GM19395 (cell line): ENCODE measurements at regions not wholly inside any gene's neighbourhood (a gene's known extent, or its start where the extent isn't known, plus 50 kb on each side); places are given as distances from the start of the nearest gene placed in this dataset.

Experiments used
- ATAC-seq: cut with Tn5 transposase; IDR thresholded peaks from one replicate; pipeline ENCODE4 v1.9.1; 2021; ENCODE audit warnings: mild to moderate bottlenecking, moderate library complexity; ENCODE audit not compliant: unreplicated experiment

GRCh38 chr13:39279077-39279476, 240.8 kb downstream of the NHLRC3 start:
- ATAC-seq: no peak

DNA sequence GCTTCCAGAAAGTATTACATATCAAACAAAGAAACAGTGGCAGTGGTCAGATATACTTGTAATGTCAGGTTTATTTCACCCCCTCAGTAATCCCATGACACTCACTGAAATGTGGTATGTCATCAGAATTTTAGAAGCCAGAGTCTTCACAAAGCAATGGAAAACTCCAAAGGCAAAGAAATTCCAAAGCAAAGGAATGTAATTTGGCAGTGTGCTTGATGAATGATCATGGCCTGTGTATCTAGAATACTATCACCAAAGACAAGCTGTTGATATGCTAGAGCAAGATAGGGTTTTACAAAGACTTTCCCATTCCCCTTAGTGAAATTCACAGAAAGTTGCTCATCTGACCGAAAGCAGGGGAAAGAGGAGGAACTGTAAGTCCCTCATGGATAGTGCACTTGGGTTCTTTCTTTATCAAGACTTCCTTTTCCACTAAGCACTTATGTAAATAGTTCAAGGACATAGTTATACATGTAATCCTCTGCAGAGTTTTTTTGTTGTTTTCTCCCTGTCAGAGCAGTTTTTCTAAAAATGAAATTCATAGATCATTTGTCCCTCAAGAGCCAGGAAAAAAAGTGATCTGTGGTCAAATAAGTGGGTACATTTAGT, 243.4 kb downstream of the NHLRC3 start:
- no peak for ATAC-seq

DNA sequence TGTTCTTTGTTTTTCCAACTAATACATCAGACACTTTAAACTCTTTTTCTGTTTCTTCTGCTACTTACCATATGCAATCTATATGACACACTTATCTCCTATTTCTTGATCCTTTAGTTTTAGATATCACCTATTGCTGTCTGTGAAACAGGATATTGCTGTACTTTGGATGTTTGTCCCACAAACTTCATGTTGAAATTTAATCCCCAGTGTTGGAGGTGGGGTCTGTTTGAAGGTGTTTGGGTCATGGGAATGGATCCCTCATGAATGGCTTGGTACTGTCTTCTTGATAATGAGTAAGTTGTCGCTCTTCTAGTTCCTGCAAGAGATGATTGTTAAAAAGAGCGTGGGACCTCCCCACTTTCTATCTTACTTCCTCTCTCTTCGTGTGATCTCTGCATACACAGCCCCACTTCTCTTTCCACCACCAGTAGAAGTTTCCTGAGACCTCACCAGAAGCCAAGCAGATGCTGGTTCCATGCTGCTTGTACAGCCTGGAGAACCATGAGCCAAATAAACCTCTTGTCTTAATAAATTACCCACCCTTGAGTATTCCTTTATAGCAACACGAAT, 244.2 kb downstream of the NHLRC3 start:
- peak; percentile 95 for ATAC-seq

GRCh38 chr13:39283072-39283471, 244.8 kb downstream of the NHLRC3 start:
- ATAC-seq: peak; percentile 56

- no peak for ATAC-seq
These were observed 246.6 kb downstream of the NHLRC3 start for GRCh38 chr13:39284801-39285388.
